CD8-positive, alpha-beta memory T cell (primary cell): ENCODE measurements at regions not wholly inside any gene's neighbourhood (a gene's known extent, or its start where the extent isn't known, plus 50 kb on each side); places are given as distances from the start of the nearest gene placed in this dataset.
A peak's percentile ranks its signal among the peaks of the same experiment; 100 is the strongest.
"Not testable (repeated sequence)": the region's sequence is repeated elsewhere in the genome, so short reads cannot be mapped to it uniquely, and the experiment has no call there.

Experiments
- CTCF ChIA-PET: fragments of 350-600 bp; sonication (Branson Sonifier 250); formaldehyde crosslinking; loops from one replicate; lab custom pipeline; 2021; ENCODE audit warnings: antibody characterized with exemption; lab: Charles Lee
- POLR2A ChIA-PET: fragments of 350-600 bp; sonication (Branson Sonifier 250); formaldehyde crosslinking; loops from one replicate; lab custom pipeline; 2021; ENCODE audit warnings: antibody characterized with exemption; lab: Charles Lee
- DNase-seq, 5 donors: peaks; one replicate each; pipeline versions ENCODE4 v3.0.0 to v3.0.0-alpha.2; 2020 to 2022; ENCODE audit warnings: mixed read lengths in 1 of 5
- H3K27ac ChIP-seq: one replicate; pipeline ENCODE4 v1.7.0; 2013; ENCODE audit warnings: low read depth, mild to moderate bottlenecking, low read length, moderate library complexity
- H3K27me3 ChIP-seq: 2 replicates; pipeline ENCODE4 v1.7.0; 2013; ENCODE audit warnings: low read length, mild to moderate bottlenecking; ENCODE audit not compliant: insufficient read depth, poor library complexity, severe bottlenecking
- H3K36me3 ChIP-seq: 2 replicates; pipeline ENCODE4 v1.7.0; 2013; ENCODE audit warnings: mild to moderate bottlenecking, low read length, moderate library complexity; ENCODE audit not compliant: insufficient read depth
- H3K4me1 ChIP-seq: 2 replicates; pipeline ENCODE4 v1.7.0; 2013; ENCODE audit warnings: mild to moderate bottlenecking, low read length, moderate library complexity; ENCODE audit not compliant: insufficient read depth
- H3K4me3 ChIP-seq: 2 replicates; pipeline ENCODE4 v1.7.0; 2013; ENCODE audit warnings: mild to moderate bottlenecking, low read length
- H3K9me3 ChIP-seq: 2 replicates; pipeline ENCODE4 v1.7.0; 2013; ENCODE audit warnings: mild to moderate bottlenecking, low read length
- H3K27ac Mint-ChIP-seq, 8 donors: one replicate each; pipeline ENCODE4 v1.8.0; 2020 to 2021; ENCODE audit warnings: mixed read lengths in 8 of 8, mild to moderate bottlenecking in 6 of 8, inconsistent platforms in 3 of 8, moderate library complexity in 3 of 8
- H3K27me3 Mint-ChIP-seq, 2 donors: one replicate each; pipeline ENCODE4 v1.8.0; 2020 to 2021; ENCODE audit warnings: mixed read lengths in 2 of 2, mild to moderate bottlenecking in 1 of 2, moderate library complexity in 1 of 2
- H3K36me3 Mint-ChIP-seq, 3 donors: one replicate each; pipeline ENCODE4 v1.8.0; 2020 to 2021; ENCODE audit warnings: mixed read lengths in 3 of 3, inconsistent platforms in 1 of 3, mild to moderate bottlenecking in 1 of 3
- H3K4me1 Mint-ChIP-seq, 3 donors: one replicate each; pipeline ENCODE4 v1.8.0; 2020 to 2021; ENCODE audit warnings: mixed read lengths in 3 of 3, inconsistent platforms in 1 of 3, mild to moderate bottlenecking in 1 of 3
- H3K4me3 Mint-ChIP-seq, 7 donors: one replicate each; pipeline ENCODE4 v1.8.0; 2020 to 2021; ENCODE audit warnings: mixed read lengths in 7 of 7, mild to moderate bottlenecking in 6 of 7, moderate library complexity in 4 of 7, inconsistent platforms in 2 of 7
- H3K9me3 Mint-ChIP-seq, 5 donors: one replicate each; pipeline ENCODE4 v1.8.0; 2020 to 2022; ENCODE audit warnings: mixed read lengths in 5 of 5, mild to moderate bottlenecking in 3 of 5, moderate library complexity in 2 of 5, inconsistent platforms in 1 of 5

- Histone ChIP-seq H3K36me3 (no peaks in the 10 kb centered on the region), H3K27ac (no peak overlapping the region), H3K4me1 (no peaks in the 10 kb centered on the region), H3K27me3 (no peaks in the 10 kb centered on the region), H3K4me3 (no peak overlapping the region), H3K9me3 (no peaks in the 10 kb centered on the region)
- peaks cover 0 to 9% (median 4%) of the 10 kb centered on the region in 5 donors for H3K9me3 Mint-ChIP-seq
- POLR2A ChIA-PET, result no interaction called here
- no peak overlapping the region for H3K4me3 Mint-ChIP-seq
- no peaks in the 10 kb centered on the region for H3K36me3 Mint-ChIP-seq
- no peaks in the 10 kb centered on the region for H3K27me3 Mint-ChIP-seq
- DNase-seq, result no peak
- no peak overlapping the region for H3K27ac Mint-ChIP-seq
- H3K4me1 Mint-ChIP-seq, result no peaks in the 10 kb centered on the region
- CTCF ChIA-PET, result no interaction called here
These were observed 600.4 kb downstream of the RFPL4B start for GRCh38 chr6:112947507-112947906.

DNA sequence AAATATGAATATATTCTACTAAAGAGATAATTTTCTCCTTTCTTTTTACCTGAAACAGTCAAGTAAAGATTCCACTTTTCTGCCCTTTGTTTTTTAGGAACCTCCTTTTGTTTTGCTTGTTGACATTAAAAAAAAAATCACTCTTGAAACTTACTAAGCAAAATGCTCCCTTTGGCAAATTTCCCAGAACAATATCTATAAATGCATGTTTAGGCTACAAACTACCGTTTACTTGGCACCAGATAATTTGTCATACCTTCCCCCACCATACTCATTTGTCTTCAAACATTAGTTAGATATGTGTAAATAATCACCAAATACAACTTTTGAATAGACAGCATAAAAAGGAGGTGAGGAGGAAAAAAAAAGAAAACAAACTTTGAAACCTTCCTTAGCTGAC is 604.7 kb downstream of the RFPL4B start:
- Mint-ChIP-seq H3K27ac (no peak overlapping the region), H3K36me3 (no peaks in the 10 kb centered on the region), H3K27me3 (no peaks in the 10 kb centered on the region), H3K4me3 (no peak overlapping the region), H3K4me1 (no peaks in the 10 kb centered on the region), H3K9me3 (peaks cover 0 to 21% (median 5%) of the 10 kb centered on the region in 5 donors)
- Histone ChIP-seq H3K4me3 (no peak overlapping the region), H3K36me3 (no peaks in the 10 kb centered on the region), H3K9me3 (no peaks in the 10 kb centered on the region), H3K27me3 (no peaks in the 10 kb centered on the region), H3K27ac (no peak overlapping the region), H3K4me1 (no peaks in the 10 kb centered on the region)
- DNase-seq, result no peak
- CTCF ChIA-PET, result no interaction called here
- POLR2A ChIA-PET, result no interaction called here

DNA sequence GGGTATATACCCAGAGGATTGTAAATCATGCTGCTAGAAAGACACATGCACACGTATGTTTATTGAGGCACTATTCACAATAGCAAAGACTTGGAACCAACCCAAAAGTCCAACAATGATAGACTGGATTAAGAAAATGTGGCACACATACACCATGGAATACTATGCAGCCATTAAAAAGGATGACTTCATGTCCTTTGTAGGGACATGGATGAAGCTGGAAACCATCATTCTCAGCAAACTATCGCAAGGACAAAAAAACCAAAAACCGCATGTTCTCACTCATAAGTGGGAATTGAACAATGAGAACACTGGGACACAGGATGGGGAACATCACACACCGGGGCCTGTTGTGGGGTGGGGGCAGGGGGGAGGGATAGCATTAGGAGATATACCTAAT is 608.6 kb downstream of the RFPL4B start:
- H3K4me3 Mint-ChIP-seq, POLR2A ChIA-PET, CTCF ChIA-PET: not testable (repeated sequence)

DNA sequence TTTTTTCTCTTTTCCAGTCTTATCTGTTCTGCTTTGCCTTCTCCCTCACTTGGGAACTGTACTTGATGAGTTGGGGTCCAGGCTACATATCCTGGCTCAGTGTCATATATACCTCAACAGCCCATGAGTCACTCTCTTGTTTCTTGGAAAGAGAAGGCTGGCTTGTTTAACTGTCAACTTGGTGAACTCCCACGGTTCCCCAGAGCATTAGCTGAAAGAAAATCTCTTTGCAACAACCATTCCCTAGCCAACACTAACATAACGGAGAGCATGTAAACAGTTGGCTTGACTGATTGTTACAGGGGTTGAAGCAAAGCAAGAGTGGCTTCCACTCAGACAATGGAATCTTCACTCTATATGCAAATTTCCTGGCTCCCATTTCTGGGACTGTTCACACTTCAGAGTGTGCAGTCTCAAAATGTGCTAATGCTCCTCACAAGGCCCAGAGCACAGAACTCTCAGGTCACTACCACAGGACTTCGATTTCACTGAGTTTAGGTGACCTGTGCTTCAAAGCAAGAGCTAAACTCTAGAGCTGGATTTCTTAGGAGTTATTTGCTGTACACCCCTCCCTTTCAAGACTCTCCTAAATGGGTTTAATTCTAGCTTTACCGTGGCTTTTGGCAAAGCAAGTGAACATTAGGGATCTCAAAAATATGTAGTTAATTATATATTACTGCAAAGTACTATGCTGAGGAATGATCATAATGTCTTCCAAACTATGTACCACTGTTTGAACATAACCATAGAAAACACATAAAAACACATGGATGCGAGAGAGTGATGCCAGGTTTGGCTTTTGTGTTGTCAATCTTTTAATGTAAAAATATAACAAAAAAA is 609.8 kb downstream of the RFPL4B start:
- no peak for DNase-seq
- H3K27me3 ChIP-seq, result no peaks in the 10 kb centered on the region
- H3K9me3 ChIP-seq, result no peaks in the 10 kb centered on the region
- peaks cover 0 to 25% (median 12%) of the 10 kb centered on the region in 5 donors for H3K9me3 Mint-ChIP-seq
- no peaks in the 10 kb centered on the region for H3K36me3 ChIP-seq
- CTCF ChIA-PET, result no interaction called here
- POLR2A ChIA-PET, result no interaction called here
- H3K27me3 Mint-ChIP-seq, result no peaks in the 10 kb centered on the region
- no peaks in the 10 kb centered on the region for H3K4me1 ChIP-seq
- H3K4me3 ChIP-seq, result no peak overlapping the region
- no peak overlapping the region for H3K4me3 Mint-ChIP-seq
- no peaks in the 10 kb centered on the region for H3K4me1 Mint-ChIP-seq
- H3K36me3 Mint-ChIP-seq, result no peaks in the 10 kb centered on the region
- H3K27ac ChIP-seq, result peak overlapping the region; percentile 48
- H3K27ac Mint-ChIP-seq, result no peak overlapping the region

More for the DNA sequence above, 608.6 kb downstream of the RFPL4B start:
- not testable (repeated sequence) for H3K36me3 ChIP-seq, H3K36me3 Mint-ChIP-seq, H3K27ac Mint-ChIP-seq, H3K9me3 ChIP-seq, H3K4me1 Mint-ChIP-seq, H3K27me3 Mint-ChIP-seq, H3K4me3 ChIP-seq, DNase-seq, H3K27ac ChIP-seq, H3K27me3 ChIP-seq, H3K4me1 ChIP-seq
- H3K9me3 Mint-ChIP-seq, result peaks cover 0 to 28% (median 15%) of the 10 kb centered on the region in 5 donors

GRCh38 chr6:112957536-112957916 is 610.4 kb downstream of the RFPL4B start:
- no peak overlapping the region for H3K4me3 ChIP-seq
- Mint-ChIP-seq H3K4me3 (no peak overlapping the region), H3K4me1 (no peaks in the 10 kb centered on the region), H3K27ac (no peak overlapping the region), H3K36me3 (no peaks in the 10 kb centered on the region), H3K27me3 (no peaks in the 10 kb centered on the region), H3K9me3 (peaks cover 0 to 27% (median 12%) of the 10 kb centered on the region in 5 donors)
- no peaks in the 10 kb centered on the region for H3K9me3 ChIP-seq
- DNase-seq, result no peak
- no peaks in the 10 kb centered on the region for H3K27me3 ChIP-seq
- ChIA-PET POLR2A (no interaction called here), CTCF (no interaction called here)
- no peak overlapping the region for H3K27ac ChIP-seq
- H3K4me1 ChIP-seq, result no peaks in the 10 kb centered on the region
- no peaks in the 10 kb centered on the region for H3K36me3 ChIP-seq

- H3K36me3 Mint-ChIP-seq, H3K27me3 ChIP-seq, H3K4me1 ChIP-seq, H3K4me3 Mint-ChIP-seq, DNase-seq, CTCF ChIA-PET, H3K9me3 ChIP-seq, H3K27ac Mint-ChIP-seq, H3K36me3 ChIP-seq, H3K27me3 Mint-ChIP-seq, H3K4me3 ChIP-seq, H3K4me1 Mint-ChIP-seq, POLR2A ChIA-PET, H3K27ac ChIP-seq: not testable (repeated sequence)
- peaks cover 0 to 23% (median 12%) of the 10 kb centered on the region in 5 donors for H3K9me3 Mint-ChIP-seq
These were observed 613.0 kb downstream of the RFPL4B start for GRCh38 chr6:112960130-112960529.

DNA sequence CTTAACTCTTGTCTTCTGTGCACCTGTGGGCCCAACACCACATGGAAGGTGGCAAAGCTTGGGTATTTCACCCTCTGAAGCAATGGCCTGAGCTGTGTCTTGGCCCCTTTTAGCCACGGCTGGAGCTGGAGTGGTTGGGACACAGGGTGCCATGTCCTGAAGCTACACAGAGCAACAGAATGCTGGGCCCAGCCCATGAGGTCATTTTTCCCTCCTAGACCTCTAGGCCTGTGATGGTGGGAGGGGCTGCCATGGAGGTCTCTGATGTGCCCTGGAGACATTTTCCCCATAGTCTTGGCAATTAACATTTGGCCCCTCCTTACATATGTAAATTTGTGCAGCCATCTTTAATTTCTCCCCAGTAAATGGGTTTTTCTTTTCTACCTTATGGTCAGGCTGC is 620.8 kb downstream of the RFPL4B start:
- DNase-seq, result no peak
- POLR2A ChIA-PET, result no interaction called here
- H3K4me3 ChIP-seq, result no peak overlapping the region
- no peaks in the 10 kb centered on the region for H3K36me3 ChIP-seq
- H3K9me3 ChIP-seq, result no peaks in the 10 kb centered on the region
- Mint-ChIP-seq H3K9me3 (peaks cover 0 to 13% (median 8%) of the 10 kb centered on the region in 5 donors), H3K36me3 (no peaks in the 10 kb centered on the region), H3K4me1 (no peaks in the 10 kb centered on the region), H3K27me3 (no peaks in the 10 kb centered on the region), H3K4me3 (no peak overlapping the region), H3K27ac (no peak overlapping the region)
- H3K27ac ChIP-seq, result no peak overlapping the region
- no peaks in the 10 kb centered on the region for H3K4me1 ChIP-seq
- CTCF ChIA-PET, result no interaction called here
- no peaks in the 10 kb centered on the region for H3K27me3 ChIP-seq

- no peaks in the 10 kb centered on the region for H3K27me3 Mint-ChIP-seq
- no peaks in the 10 kb centered on the region for H3K27me3 ChIP-seq
These were observed 624.5 kb downstream of the RFPL4B start for GRCh38 chr6:112971651-112972050.

More at GRCh38 chr6:112971651-112972050, 624.5 kb downstream of the RFPL4B start:
- DNase-seq, result no peak
- Mint-ChIP-seq H3K9me3 (peaks cover 4 to 16% (median 11%) of the 10 kb centered on the region in 5 donors), H3K4me3 (no peak overlapping the region), H3K4me1 (no peaks in the 10 kb centered on the region), H3K27ac (no peak overlapping the region), H3K36me3 (no peaks in the 10 kb centered on the region)
- ChIA-PET POLR2A (no interaction called here), CTCF (no interaction called here)
- H3K4me1 ChIP-seq, result no peaks in the 10 kb centered on the region
- no peak overlapping the region for H3K4me3 ChIP-seq
- no peaks in the 10 kb centered on the region for H3K36me3 ChIP-seq
- H3K27ac ChIP-seq, result no peak overlapping the region
- H3K9me3 ChIP-seq, result no peaks in the 10 kb centered on the region
